GM12875 (cell line): ENCODE measurements at regions not wholly inside any gene's neighbourhood (a gene's known extent, or its start where the extent isn't known, plus 50 kb on each side); places are given as distances from the start of the nearest gene placed in this dataset.

Experiments used
- H3K4me3 ChIP-seq: one replicate; pipeline ENCODE4 v1.5.1; 2011; ENCODE audit warnings: low read depth, low read length, control low read depth
- TF ChIP-seq, protein P1 (sequence below): IDR thresholded peaks from 2 replicates; pipeline ENCODE4 v1.5.1; 2011; ENCODE audit warnings: low read depth, mild to moderate bottlenecking, control low read depth, inconsistent platforms, low read length, moderate library complexity, borderline replicate concordance; ENCODE audit not compliant: insufficient read depth

DNA sequence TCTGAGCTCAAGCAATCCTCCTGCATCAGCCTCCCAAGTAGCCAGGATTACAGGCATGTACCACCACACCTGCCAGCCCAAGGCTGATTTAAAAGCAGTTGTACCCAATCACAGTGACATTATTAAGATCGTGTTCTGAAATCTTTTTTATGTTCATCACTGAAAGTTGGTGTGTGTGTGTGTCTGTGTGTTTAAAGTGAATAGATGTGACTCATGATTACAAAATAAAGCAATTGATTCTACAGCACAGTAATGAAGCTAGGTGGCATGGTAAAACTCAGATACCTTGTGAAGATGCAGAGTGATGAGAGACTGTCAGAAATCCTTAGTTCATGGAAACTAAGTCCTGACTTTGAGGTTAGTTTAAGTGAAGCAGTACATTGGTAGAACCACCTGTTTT lies 74.2 kb upstream of the ATP2B1 start:
- no peak overlapping the region for H3K4me3 ChIP-seq
- TF ChIP-seq, protein P1, sequence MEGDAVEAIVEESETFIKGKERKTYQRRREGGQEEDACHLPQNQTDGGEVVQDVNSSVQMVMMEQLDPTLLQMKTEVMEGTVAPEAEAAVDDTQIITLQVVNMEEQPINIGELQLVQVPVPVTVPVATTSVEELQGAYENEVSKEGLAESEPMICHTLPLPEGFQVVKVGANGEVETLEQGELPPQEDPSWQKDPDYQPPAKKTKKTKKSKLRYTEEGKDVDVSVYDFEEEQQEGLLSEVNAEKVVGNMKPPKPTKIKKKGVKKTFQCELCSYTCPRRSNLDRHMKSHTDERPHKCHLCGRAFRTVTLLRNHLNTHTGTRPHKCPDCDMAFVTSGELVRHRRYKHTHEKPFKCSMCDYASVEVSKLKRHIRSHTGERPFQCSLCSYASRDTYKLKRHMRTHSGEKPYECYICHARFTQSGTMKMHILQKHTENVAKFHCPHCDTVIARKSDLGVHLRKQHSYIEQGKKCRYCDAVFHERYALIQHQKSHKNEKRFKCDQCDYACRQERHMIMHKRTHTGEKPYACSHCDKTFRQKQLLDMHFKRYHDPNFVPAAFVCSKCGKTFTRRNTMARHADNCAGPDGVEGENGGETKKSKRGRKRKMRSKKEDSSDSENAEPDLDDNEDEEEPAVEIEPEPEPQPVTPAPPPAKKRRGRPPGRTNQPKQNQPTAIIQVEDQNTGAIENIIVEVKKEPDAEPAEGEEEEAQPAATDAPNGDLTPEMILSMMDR, result no peak

DNA sequence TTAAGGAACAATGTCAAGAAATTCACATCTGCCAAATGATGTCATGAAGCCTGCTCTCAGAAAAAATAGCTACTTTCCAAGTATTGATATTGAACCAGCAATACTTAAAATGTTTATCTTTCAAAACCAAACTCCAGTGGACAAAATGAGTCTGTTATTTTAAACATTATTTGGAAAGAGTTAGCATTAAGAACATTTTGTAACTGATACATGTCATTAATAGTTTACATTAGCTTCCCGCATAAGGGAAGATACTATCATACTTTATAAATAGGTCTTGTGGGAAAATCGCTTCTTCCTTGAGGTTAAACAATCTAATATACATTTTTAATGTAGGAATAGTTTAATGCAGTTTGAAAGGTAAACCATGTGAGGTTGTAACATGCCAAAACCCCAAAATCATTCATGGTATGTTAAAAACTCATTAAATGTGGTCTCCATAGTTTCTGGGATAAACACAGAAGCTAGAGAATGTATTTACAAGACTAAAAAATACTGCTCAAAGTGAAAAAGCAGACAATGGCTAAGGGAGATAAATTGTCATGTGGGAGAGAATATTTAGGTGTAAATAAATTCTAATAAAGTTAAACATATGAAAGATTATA lies 73.4 kb upstream of the ATP2B1 start:
- H3K4me3 ChIP-seq, result no peak overlapping the region
- TF ChIP-seq, protein P1, result no peak

DNA sequence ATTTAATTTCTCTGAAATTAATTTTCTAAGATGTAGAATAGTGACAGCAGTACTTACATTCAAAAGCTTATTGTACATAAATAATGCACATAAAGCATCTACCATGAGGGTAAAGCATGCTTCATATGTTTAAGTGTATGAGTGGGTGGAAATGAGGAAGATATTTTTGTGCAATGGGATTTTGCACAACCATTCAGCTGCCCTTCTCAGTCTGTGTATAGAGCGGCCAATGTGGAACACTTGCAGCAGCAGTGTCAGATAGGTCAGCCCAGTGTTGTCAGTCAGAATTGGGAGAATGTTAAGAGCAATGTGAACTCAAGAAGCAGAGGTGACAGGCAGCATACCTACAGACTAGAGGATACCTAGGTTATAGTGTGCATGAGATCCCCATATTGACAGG lies 72.5 kb upstream of the ATP2B1 start:
- TF ChIP-seq, protein P1, result no peak
- no peak overlapping the region for H3K4me3 ChIP-seq

DNA sequence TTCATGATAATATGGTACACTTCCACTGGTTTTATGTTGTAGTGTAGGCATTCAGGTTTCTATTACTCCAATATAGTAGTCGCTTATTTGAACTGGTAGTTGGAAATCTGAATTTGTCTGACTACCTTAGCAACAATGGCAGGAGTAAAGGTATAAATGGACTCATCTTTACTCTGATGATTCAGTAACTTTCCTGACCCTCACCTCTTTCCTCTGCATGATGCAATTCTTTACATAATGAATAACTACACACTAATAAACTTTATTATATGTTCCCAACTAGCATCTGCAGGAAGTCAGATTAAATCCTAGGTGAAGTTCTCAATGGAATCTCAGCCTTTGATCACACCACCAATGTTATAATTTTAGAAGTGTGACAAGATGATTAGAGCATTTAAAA lies 70.5 kb upstream of the ATP2B1 start:
- no peak overlapping the region for H3K4me3 ChIP-seq
- TF ChIP-seq, protein P1, result no peak

DNA sequence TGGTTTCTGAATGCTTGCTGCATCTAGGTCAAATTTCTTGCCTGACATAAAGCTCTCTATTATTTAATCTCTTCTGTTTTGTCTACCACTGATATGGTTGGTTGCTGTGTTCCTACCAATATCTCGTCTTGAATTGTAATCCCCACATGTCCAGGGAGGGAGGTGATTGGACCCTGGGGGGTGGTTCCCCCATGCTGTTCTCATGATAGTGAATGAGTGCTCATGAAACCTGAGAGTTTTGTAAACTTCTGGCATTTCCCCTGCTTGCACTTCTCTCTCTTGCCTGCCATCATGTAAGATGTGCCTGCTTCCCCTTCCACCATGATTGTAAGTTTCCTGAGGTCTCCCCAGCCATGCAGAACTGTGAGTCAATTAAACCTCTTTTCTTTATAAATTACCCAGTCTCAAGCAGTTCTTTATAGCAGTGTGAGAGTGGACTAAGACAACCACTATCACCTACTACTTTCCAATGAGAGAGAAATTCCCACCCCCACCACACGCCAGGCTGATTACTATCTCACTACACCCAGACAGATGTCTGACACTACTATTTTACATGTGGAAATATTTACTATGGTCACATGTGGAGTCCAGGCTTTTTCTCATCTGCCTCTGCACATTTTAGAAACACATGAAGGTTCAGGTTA lies 69.2 kb upstream of the ATP2B1 start:
- TF ChIP-seq, protein P1, result no peak
- H3K4me3 ChIP-seq, result no peak overlapping the region

DNA sequence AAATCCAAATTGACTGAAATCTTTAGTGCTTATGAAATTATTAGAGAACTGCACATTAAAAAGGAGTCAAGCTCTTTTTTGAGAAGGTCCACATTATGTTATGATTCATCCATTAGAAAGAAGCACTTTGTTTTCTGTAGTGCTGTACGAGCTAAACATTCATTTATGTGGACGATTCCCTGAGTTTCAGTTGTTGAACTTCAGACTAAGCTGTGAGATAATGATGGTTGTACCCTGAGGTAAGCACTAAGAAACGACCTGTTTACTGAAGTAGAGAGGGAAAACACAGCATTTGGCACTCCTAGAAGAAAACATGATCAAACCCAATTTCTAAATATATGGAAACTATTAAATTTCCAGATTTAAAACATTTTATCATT lies 67.3 kb upstream of the ATP2B1 start:
- TF ChIP-seq, protein P1, result no peak
- H3K4me3 ChIP-seq, result no peak overlapping the region

DNA sequence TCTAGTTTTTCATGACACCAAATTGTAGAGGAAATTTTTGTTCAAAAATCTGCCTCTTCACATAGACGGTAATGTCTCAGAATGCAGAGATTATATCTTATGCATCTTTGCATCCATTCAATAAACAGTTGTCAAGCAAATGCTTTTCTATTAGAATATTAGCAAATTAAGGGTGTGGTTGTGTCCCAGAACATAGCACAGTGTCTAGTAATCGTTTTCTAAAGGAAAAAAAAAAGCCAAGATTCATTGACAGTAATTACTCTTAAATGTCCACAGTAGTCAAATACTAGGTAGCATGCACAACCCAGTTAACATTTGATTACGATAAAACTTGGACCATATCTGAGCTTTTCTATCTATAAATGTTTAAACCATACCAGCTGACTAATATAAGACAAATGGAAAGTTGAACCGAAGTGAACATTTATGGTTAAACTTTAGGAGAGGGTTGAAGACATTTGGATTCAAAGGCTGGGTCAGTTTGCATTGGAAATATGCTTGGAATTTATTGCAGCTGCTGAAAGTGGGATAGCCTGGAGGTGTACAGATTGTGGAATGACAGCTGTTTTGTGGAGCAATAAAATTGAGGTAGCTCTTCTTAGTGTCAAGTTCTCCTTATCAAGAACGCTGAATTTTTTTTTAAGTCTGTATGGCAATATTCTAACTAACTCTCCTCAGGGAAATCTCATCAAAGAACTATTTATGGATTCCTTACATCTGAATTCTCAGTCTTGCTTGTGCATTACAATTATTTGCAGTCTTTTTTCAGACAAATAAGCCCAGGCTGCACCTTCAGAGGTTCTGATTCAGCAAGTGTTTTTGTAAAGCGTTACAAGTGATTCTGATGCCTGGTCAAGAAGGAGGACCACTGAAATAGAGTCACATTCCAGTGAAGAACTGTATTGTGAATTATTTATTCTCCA lies 66.7 kb upstream of the ATP2B1 start:
- no peak overlapping the region for H3K4me3 ChIP-seq
- TF ChIP-seq, protein P1, result no peak
